PFSK-1 (cell line): ENCODE measurements at regions not wholly inside any gene's neighbourhood (a gene's known extent, or its start where the extent isn't known, plus 50 kb on each side); places are given as distances from the start of the nearest gene placed in this dataset.

Source experiments
- FOXP2 ChIP-seq: optimal IDR thresholded peaks from 2 replicates; pipeline ENCODE3; 2011; ENCODE audit warnings: borderline replicate concordance, control low read depth, inconsistent platforms; ENCODE audit not compliant: insufficient read depth; ENCODE audit errors: extremely low read length, extremely low read depth
- POLR2AphosphoS5 ChIP-seq: IDR thresholded peaks from 2 replicates; pipeline ENCODE4 v1.6.1; 2012; ENCODE audit warnings: low read depth, mild to moderate bottlenecking, control low read depth, low read length, moderate library complexity
- SIN3A ChIP-seq: IDR thresholded peaks from 2 replicates; pipeline ENCODE4 v1.6.1; 2012; ENCODE audit warnings: mild to moderate bottlenecking, low read length, moderate library complexity, borderline replicate concordance; ENCODE audit not compliant: insufficient read depth
- TAF1 ChIP-seq: IDR thresholded peaks from 2 replicates; pipeline ENCODE4 v1.6.1; 2012; ENCODE audit warnings: low read length, control low read depth, borderline replicate concordance; ENCODE audit not compliant: insufficient read depth
- TF ChIP-seq, protein P1 (sequence below), 2 experiments: IDR thresholded peaks; 2 replicates each; pipeline versions ENCODE4 v1.6.1 to v1.8.0; 2011 to 2012; ENCODE audit warnings: low read depth in 2 of 2, low read length in 2 of 2, control low read depth in 1 of 2, inconsistent platforms in 1 of 2, mild to moderate bottlenecking in 1 of 2, moderate library complexity in 1 of 2; ENCODE audit not compliant: insufficient read depth in 1 of 2

DNA sequence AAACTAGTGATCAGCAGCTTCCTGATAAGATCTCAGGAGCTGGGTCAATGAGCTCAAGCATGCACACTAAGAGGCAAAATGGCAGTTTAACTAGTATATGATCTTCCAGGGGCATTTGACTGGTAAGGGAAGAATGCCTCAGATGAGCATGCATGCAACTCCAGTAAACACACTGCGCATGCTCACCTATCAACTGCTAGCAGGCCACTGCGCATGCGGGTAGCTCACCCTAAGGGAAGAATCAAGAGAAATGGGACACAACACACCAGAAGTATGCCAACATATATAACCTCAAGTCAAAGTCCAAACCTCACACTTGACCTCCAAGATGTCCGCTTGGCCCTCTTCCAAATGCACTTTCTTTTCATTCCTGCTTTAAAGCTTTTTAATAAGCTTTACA, 1004.0 kb downstream of the ADGRL3 start:
- TF ChIP-seq SIN3A, result no peak
- no peak for TF ChIP-seq FOXP2
- no peak for TF ChIP-seq TAF1
- TF ChIP-seq, protein P1, sequence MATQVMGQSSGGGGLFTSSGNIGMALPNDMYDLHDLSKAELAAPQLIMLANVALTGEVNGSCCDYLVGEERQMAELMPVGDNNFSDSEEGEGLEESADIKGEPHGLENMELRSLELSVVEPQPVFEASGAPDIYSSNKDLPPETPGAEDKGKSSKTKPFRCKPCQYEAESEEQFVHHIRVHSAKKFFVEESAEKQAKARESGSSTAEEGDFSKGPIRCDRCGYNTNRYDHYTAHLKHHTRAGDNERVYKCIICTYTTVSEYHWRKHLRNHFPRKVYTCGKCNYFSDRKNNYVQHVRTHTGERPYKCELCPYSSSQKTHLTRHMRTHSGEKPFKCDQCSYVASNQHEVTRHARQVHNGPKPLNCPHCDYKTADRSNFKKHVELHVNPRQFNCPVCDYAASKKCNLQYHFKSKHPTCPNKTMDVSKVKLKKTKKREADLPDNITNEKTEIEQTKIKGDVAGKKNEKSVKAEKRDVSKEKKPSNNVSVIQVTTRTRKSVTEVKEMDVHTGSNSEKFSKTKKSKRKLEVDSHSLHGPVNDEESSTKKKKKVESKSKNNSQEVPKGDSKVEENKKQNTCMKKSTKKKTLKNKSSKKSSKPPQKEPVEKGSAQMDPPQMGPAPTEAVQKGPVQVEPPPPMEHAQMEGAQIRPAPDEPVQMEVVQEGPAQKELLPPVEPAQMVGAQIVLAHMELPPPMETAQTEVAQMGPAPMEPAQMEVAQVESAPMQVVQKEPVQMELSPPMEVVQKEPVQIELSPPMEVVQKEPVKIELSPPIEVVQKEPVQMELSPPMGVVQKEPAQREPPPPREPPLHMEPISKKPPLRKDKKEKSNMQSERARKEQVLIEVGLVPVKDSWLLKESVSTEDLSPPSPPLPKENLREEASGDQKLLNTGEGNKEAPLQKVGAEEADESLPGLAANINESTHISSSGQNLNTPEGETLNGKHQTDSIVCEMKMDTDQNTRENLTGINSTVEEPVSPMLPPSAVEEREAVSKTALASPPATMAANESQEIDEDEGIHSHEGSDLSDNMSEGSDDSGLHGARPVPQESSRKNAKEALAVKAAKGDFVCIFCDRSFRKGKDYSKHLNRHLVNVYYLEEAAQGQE (IDR thresholded peaks at IDR 0.05; ENCODE audit: insufficient read depth in 1 of 2, low read depth in 2 of 2, low read length in 2 of 2), result no peak
- TF ChIP-seq POLR2AphosphoS5, result no peak

DNA sequence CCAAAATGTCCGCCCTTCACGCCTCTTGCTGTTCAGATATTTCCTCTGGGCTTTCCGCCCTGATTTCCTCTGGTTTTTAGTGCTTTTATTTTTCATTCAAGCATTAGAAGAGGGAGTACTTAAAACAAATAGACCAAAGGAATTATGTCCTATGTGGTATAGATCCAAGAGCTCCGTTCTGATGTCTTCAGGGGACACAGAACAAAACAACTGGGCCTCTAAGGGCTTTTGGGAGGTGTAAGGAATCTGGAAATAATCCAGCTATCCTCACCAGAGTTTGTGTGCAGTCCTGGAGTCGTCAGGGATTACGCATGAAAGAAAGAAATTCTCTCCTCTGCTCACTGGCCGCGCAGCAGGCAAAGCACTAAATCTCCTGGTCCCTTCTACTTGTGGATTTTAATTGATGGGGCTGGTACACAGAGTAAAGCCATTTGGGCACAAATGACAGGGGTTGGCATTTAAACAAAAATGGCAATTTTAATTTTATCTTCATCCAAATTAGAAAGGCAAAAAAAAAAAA, 999.2 kb downstream of the ADGRL3 start:
- TF ChIP-seq, protein P1 (IDR thresholded peaks at IDR 0.05; ENCODE audit: insufficient read depth in 1 of 2, low read depth in 2 of 2, low read length in 2 of 2), result no peak
- TF ChIP-seq FOXP2, result no peak
- TF ChIP-seq SIN3A, result no peak
- no peak for TF ChIP-seq POLR2AphosphoS5
- TF ChIP-seq TAF1, result no peak

DNA sequence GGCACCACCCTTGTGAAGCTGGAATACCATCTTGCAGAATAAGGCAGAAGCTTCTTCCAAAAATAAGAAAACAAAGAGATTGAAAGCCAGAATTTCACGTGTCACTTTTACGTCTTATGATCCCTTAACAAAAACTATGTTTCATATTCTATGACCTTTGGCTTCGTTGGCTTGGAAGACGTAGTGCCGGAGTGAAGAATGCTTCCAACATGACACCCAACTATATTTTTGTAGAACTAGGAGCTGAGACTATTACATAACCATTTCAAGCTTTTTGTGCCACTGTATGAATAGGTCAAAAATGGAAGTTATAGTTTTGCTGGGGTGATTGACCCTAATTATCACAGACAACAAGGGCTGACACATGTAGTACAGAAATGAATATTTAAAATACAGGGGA, 996.2 kb downstream of the ADGRL3 start:
- no peak for TF ChIP-seq TAF1
- no peak for TF ChIP-seq SIN3A
- no peak for TF ChIP-seq POLR2AphosphoS5
- no peak for TF ChIP-seq FOXP2
- TF ChIP-seq, protein P1 (IDR thresholded peaks at IDR 0.05; ENCODE audit: insufficient read depth in 1 of 2, low read depth in 2 of 2, low read length in 2 of 2), result no peak

DNA sequence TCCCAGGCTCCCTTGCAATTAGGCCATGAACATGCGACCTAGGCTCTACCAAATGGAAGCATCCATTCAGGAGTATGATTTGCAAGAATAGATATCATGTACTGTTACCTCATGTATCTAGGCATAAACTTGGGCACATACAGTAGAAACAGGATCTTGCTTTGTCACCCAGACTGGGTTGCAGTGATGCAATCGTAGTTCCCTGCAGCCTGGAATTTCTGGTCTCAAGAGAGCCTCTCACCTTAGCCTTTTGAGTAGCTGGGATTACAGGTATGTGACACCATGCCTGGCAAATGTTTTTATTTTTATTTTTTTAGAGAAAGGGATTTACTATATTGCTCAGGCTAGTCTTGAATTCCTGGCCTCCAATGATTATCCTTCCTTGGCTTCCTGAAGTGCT, 994.2 kb downstream of the ADGRL3 start:
- TF ChIP-seq POLR2AphosphoS5, result no peak
- TF ChIP-seq, protein P1 (IDR thresholded peaks at IDR 0.05; ENCODE audit: insufficient read depth in 1 of 2, low read depth in 2 of 2, low read length in 2 of 2), result no peak
- no peak for TF ChIP-seq TAF1
- TF ChIP-seq FOXP2, result no peak
- TF ChIP-seq SIN3A, result no peak

DNA sequence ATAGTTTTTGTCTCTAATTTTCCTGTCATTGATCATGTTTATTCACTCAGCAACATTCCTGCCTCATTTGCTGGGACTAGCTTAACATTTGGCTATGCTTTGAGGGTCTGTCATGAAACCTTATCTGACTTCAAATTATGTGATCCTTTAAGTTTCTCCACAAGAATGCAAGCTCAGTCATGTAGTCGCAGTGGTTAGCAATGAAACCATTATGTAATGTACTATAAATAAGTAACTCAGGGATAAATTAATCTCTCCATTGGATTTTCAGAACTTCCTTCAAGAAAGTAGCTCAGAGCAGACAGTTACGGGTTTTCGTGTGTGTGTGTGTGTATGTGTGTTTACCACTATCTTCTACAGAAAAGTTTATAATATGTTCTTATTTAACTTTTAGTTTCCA, 993.6 kb downstream of the ADGRL3 start:
- TF ChIP-seq, protein P1 (IDR thresholded peaks at IDR 0.05; ENCODE audit: insufficient read depth in 1 of 2, low read depth in 2 of 2, low read length in 2 of 2), result no peak
- TF ChIP-seq POLR2AphosphoS5 (no peak), TAF1 (no peak), SIN3A (no peak), FOXP2 (no peak)
